ENCODE measurements at regions not wholly inside any gene's neighbourhood (a gene's known extent, or its start where the extent isn't known, plus 50 kb on each side); places are given as distances from the start of the nearest gene placed in this dataset.

DNA sequence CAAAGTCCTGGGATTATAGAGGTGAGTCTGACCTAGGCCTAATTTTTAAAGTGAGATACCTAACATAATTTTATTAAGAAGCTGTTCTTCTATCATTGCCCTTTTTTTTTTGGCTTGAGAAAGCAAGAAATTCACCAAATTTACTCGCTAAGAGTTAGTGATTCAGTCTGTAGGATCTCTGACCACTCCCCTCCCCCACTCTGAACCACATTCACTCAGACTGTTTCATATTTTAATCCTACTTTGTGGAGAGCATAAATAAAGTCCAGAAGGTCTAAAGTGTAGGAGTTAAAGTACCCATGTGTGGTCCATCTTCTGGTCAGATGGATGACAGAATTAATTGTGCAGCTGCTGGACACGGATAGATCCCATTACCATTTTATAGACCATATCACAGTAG is 115.8 kb upstream of the MGAT5 start:
- Histone ChIP-seq H3K9ac (ENCODE audit: low read length) (no peak overlapping the region), H3K36me3 (ENCODE audit: control insufficient read depth, insufficient read depth, low read length) (no peaks in the 10 kb centered on the region), H3K9me3 (ENCODE audit: control insufficient read depth, low read length) (no peaks in the 10 kb centered on the region), H3K4me1 (ENCODE audit: control insufficient read depth, insufficient read depth, low read length) (peaks cover 95% of the 10 kb centered on the region), H3K4me3 (ENCODE audit: low read length) (no peak overlapping the region), H3K27me3 (ENCODE audit: control insufficient read depth, insufficient read depth, low read length) (no peaks in the 10 kb centered on the region)

DNA sequence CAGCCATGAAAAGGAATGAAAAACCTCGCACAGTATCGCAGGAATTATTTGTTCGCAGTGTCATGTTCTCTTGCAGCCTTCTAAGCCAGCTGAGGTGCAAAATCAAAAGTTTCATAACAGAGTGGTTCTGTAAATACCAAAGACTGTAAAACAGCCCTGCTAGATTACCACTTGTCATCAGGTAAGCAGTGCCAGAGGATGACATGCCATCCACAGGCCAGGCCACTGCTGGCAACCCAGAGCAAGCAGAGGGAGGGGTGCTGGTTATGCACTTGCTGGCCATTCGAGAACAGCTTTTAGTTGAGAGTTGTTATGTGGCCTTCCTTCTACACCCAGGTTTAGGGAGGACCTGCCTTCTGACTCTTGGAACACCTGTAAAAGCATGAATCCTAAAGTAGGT is 114.3 kb upstream of the MGAT5 start:
- Histone ChIP-seq H3K4me3 (ENCODE audit: low read length) (no peak overlapping the region), H3K36me3 (ENCODE audit: control insufficient read depth, insufficient read depth, low read length) (no peaks in the 10 kb centered on the region), H3K4me1 (ENCODE audit: control insufficient read depth, insufficient read depth, low read length) (peaks cover 93% of the 10 kb centered on the region), H3K9me3 (ENCODE audit: control insufficient read depth, low read length) (no peaks in the 10 kb centered on the region), H3K9ac (ENCODE audit: low read length) (peak overlapping the region; percentile 77), H3K27me3 (ENCODE audit: control insufficient read depth, insufficient read depth, low read length) (no peaks in the 10 kb centered on the region)

GRCh38 chr2:134140251-134140661 is 113.6 kb upstream of the MGAT5 start:
- H3K27me3 ChIP-seq (ENCODE audit: control insufficient read depth, insufficient read depth, low read length), result no peaks in the 10 kb centered on the region
- no peak overlapping the region for H3K4me3 ChIP-seq (ENCODE audit: low read length)
- H3K9me3 ChIP-seq (ENCODE audit: control insufficient read depth, low read length), result no peaks in the 10 kb centered on the region
- H3K36me3 ChIP-seq (ENCODE audit: control insufficient read depth, insufficient read depth, low read length), result no peaks in the 10 kb centered on the region
- peaks cover 88% of the 10 kb centered on the region for H3K4me1 ChIP-seq (ENCODE audit: control insufficient read depth, insufficient read depth, low read length)
- H3K9ac ChIP-seq (ENCODE audit: low read length), result peak overlapping the region; percentile 77

GRCh38 chr2:134141598-134142340 is 112.1 kb upstream of the MGAT5 start:
- H3K9ac ChIP-seq (ENCODE audit: low read length), result no peak overlapping the region
- no peak overlapping the region for H3K4me3 ChIP-seq (ENCODE audit: low read length)
- H3K36me3 ChIP-seq (ENCODE audit: control insufficient read depth, insufficient read depth, low read length), result no peaks in the 10 kb centered on the region
- no peaks in the 10 kb centered on the region for H3K9me3 ChIP-seq (ENCODE audit: control insufficient read depth, low read length)
- H3K27me3 ChIP-seq (ENCODE audit: control insufficient read depth, insufficient read depth, low read length), result no peaks in the 10 kb centered on the region
- peaks cover 83% of the 10 kb centered on the region for H3K4me1 ChIP-seq (ENCODE audit: control insufficient read depth, insufficient read depth, low read length)

- H3K9ac ChIP-seq (ENCODE audit: low read length), result no peak overlapping the region
- H3K36me3 ChIP-seq (ENCODE audit: control insufficient read depth, insufficient read depth, low read length), result no peaks in the 10 kb centered on the region
- H3K4me3 ChIP-seq (ENCODE audit: low read length), result no peak overlapping the region
- no peaks in the 10 kb centered on the region for H3K9me3 ChIP-seq (ENCODE audit: control insufficient read depth, low read length)
- H3K27me3 ChIP-seq (ENCODE audit: control insufficient read depth, insufficient read depth, low read length), result no peaks in the 10 kb centered on the region
- peaks cover 78% of the 10 kb centered on the region for H3K4me1 ChIP-seq (ENCODE audit: control insufficient read depth, insufficient read depth, low read length)
These were observed 111.5 kb upstream of the MGAT5 start for GRCh38 chr2:134142341-134142738.

- H3K4me1 ChIP-seq (ENCODE audit: control insufficient read depth, insufficient read depth, low read length), result peaks cover 72% of the 10 kb centered on the region
- no peaks in the 10 kb centered on the region for H3K36me3 ChIP-seq (ENCODE audit: control insufficient read depth, insufficient read depth, low read length)
- H3K9me3 ChIP-seq (ENCODE audit: control insufficient read depth, low read length), result no peaks in the 10 kb centered on the region
- no peaks in the 10 kb centered on the region for H3K27me3 ChIP-seq (ENCODE audit: control insufficient read depth, insufficient read depth, low read length)
- no peak overlapping the region for H3K9ac ChIP-seq (ENCODE audit: low read length)
- H3K4me3 ChIP-seq (ENCODE audit: low read length), result no peak overlapping the region
These were observed 111.0 kb upstream of the MGAT5 start for GRCh38 chr2:134142903-134143302.

DNA sequence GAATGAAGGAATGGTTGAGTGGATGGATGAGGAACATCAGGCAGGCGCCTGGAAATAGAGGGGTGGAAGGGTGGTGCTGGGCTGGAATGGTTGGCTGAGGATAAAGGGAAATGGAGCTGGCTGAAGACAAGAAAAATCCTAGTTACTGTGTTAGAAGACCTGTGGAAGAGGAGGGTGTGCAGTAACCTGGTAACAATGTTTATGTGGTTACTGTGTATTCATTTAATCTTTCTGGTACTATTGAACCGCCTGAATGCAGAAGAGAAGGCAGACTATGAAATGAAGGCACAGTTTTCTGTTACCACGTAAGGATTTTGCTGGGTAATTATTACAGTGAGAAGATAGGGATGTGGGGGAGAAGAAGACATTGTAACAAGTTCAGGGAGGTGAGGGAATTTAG is 110.3 kb upstream of the MGAT5 start:
- Histone ChIP-seq H3K36me3 (ENCODE audit: control insufficient read depth, insufficient read depth, low read length) (no peaks in the 10 kb centered on the region), H3K27me3 (ENCODE audit: control insufficient read depth, insufficient read depth, low read length) (no peaks in the 10 kb centered on the region), H3K4me3 (ENCODE audit: low read length) (no peak overlapping the region), H3K4me1 (ENCODE audit: control insufficient read depth, insufficient read depth, low read length) (peaks cover 65% of the 10 kb centered on the region), H3K9ac (ENCODE audit: low read length) (no peak overlapping the region), H3K9me3 (ENCODE audit: control insufficient read depth, low read length) (no peaks in the 10 kb centered on the region)

GRCh38 chr2:134144081-134144596 is 109.7 kb upstream of the MGAT5 start:
- no peaks in the 10 kb centered on the region for H3K27me3 ChIP-seq (ENCODE audit: control insufficient read depth, insufficient read depth, low read length)
- H3K4me3 ChIP-seq (ENCODE audit: low read length), result no peak overlapping the region
- peaks cover 60% of the 10 kb centered on the region for H3K4me1 ChIP-seq (ENCODE audit: control insufficient read depth, insufficient read depth, low read length)
- no peak overlapping the region for H3K9ac ChIP-seq (ENCODE audit: low read length)
- no peaks in the 10 kb centered on the region for H3K9me3 ChIP-seq (ENCODE audit: control insufficient read depth, low read length)
- H3K36me3 ChIP-seq (ENCODE audit: control insufficient read depth, insufficient read depth, low read length), result no peaks in the 10 kb centered on the region

DNA sequence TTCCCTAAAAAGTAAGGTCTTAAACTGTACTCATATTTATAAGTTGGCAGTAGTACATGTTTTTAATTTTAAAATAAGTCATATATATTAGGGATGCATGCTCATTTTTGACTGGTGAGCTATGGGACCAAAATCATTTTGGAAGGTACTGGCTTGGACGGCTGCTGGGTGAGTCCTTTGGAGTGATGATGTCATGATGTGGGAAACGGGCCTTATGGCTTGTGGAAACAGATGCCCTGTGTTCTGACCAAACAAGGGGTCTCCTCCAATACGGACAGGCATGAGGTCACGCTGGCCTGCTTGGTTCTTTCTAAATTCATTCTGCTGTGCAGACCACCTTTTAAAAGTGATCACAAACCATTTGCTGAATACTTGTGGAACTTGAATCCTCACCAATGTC is 109.2 kb upstream of the MGAT5 start:
- no peaks in the 10 kb centered on the region for H3K36me3 ChIP-seq (ENCODE audit: control insufficient read depth, insufficient read depth, low read length)
- no peak overlapping the region for H3K4me3 ChIP-seq (ENCODE audit: low read length)
- no peak overlapping the region for H3K9ac ChIP-seq (ENCODE audit: low read length)
- H3K9me3 ChIP-seq (ENCODE audit: control insufficient read depth, low read length), result no peaks in the 10 kb centered on the region
- H3K27me3 ChIP-seq (ENCODE audit: control insufficient read depth, insufficient read depth, low read length), result no peaks in the 10 kb centered on the region
- H3K4me1 ChIP-seq (ENCODE audit: control insufficient read depth, insufficient read depth, low read length), result peaks cover 56% of the 10 kb centered on the region

DNA sequence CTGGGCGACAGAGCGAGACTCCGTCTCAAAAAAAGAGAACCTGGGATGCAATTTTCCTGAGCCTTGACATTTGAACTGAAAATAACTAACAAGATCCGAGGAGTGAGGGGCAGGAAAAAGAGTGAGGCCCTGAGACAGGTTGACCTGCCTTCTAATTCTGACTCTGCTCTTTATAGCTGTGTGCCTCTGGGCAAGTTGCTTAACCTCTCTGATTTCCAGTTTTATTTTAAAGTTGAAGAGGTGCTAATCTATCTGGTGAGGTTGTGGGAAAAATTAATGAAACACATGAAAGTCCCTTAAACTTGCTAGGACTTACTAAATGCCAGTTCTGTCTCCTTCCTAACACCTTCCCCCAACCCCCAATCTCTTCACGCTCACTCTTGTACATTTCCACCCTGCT is 108.4 kb upstream of the MGAT5 start:
- H3K9me3 ChIP-seq (ENCODE audit: control insufficient read depth, low read length), result no peaks in the 10 kb centered on the region
- no peak overlapping the region for H3K4me3 ChIP-seq (ENCODE audit: low read length)
- H3K27me3 ChIP-seq (ENCODE audit: control insufficient read depth, insufficient read depth, low read length), result no peaks in the 10 kb centered on the region
- H3K36me3 ChIP-seq (ENCODE audit: control insufficient read depth, insufficient read depth, low read length), result no peaks in the 10 kb centered on the region
- peaks cover 53% of the 10 kb centered on the region for H3K4me1 ChIP-seq (ENCODE audit: control insufficient read depth, insufficient read depth, low read length)
- H3K9ac ChIP-seq (ENCODE audit: low read length), result no peak overlapping the region

DNA sequence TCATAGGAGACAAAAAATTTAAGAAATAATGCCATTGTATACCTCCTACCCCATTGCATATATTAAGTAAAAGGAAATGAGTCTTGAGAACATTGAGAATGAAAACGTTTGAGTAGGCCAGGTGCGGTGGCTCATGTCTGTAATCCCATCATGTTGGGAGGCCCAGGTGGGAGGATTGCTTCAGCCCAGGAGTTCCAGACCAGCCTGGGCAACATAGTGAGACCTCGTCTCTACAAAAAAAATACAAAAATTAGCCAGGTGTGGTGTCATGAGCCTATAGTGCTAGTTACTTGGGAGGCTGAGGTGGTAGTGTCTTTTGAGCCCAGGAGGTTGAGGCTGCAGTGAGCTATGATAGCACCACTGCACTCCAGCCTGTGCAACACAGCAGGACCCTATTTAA is 107.7 kb upstream of the MGAT5 start:
- H3K4me1 ChIP-seq (ENCODE audit: control insufficient read depth, insufficient read depth, low read length), result peaks cover 47% of the 10 kb centered on the region
- H3K9me3 ChIP-seq (ENCODE audit: control insufficient read depth, low read length), result no peaks in the 10 kb centered on the region
- H3K4me3 ChIP-seq (ENCODE audit: low read length), result no peak overlapping the region
- H3K27me3 ChIP-seq (ENCODE audit: control insufficient read depth, insufficient read depth, low read length), result no peaks in the 10 kb centered on the region
- no peaks in the 10 kb centered on the region for H3K36me3 ChIP-seq (ENCODE audit: control insufficient read depth, insufficient read depth, low read length)
- H3K9ac ChIP-seq (ENCODE audit: low read length), result no peak overlapping the region

DNA sequence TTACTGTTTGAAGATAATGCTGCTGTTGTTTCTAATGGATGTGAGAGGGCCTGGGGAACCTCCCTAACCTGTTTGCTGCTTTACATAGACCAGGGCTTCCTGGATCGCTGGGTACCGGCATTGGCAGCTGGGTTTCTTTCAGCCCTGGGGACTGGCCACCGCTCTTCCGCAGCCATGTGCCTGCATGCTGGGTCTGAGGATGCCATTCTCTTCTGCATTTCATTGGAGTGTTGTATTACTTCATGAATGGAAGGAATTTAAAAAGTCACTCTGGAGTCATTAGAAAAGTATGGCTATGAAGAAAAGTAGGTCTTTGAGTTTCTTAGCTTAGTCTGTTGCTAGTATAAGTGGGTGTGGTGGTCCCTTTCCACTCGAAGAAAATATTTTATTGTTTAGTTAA is 107.3 kb upstream of the MGAT5 start:
- no peak overlapping the region for H3K4me3 ChIP-seq (ENCODE audit: low read length)
- no peak overlapping the region for H3K9ac ChIP-seq (ENCODE audit: low read length)
- peaks cover 43% of the 10 kb centered on the region for H3K4me1 ChIP-seq (ENCODE audit: control insufficient read depth, insufficient read depth, low read length)
- no peaks in the 10 kb centered on the region for H3K36me3 ChIP-seq (ENCODE audit: control insufficient read depth, insufficient read depth, low read length)
- no peaks in the 10 kb centered on the region for H3K9me3 ChIP-seq (ENCODE audit: control insufficient read depth, low read length)
- no peaks in the 10 kb centered on the region for H3K27me3 ChIP-seq (ENCODE audit: control insufficient read depth, insufficient read depth, low read length)

DNA sequence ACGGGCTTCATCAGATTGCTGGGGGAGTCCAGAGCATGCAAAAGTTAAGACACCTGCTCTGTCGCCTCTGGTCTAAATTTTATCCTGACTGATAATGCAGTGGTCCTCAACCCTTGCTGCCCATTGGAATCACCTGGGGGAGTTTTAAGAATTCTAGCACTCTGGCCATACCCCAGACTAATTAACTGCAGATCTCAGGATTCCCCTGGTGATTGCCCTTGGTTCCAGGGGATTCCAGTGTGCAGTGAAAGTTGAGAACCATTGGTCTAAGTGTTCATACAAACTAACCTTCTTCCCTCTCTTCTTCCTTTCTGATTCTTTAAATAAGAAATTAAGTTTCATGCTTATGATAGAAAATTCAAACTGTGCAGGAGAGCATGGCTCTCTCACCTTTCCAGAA is 105.7 kb upstream of the MGAT5 start:
- Histone ChIP-seq H3K9me3 (ENCODE audit: control insufficient read depth, low read length) (no peaks in the 10 kb centered on the region), H3K4me1 (ENCODE audit: control insufficient read depth, insufficient read depth, low read length) (peaks cover 29% of the 10 kb centered on the region), H3K9ac (ENCODE audit: low read length) (no peak overlapping the region), H3K36me3 (ENCODE audit: control insufficient read depth, insufficient read depth, low read length) (no peaks in the 10 kb centered on the region), H3K4me3 (ENCODE audit: low read length) (no peak overlapping the region), H3K27me3 (ENCODE audit: control insufficient read depth, insufficient read depth, low read length) (no peaks in the 10 kb centered on the region)
